H9 (cell line): ENCODE measurements at regions not wholly inside any gene's neighbourhood (a gene's known extent, or its start where the extent isn't known, plus 50 kb on each side); places are given as distances from the start of the nearest gene placed in this dataset.
"Not testable (repeated sequence)": the region's sequence is repeated elsewhere in the genome, so short reads cannot be mapped to it uniquely, and the experiment has no call there.

ENCODE experiments used
- DNase-seq: peaks from one replicate; pipeline ENCODE4 v3.0.0-alpha.2; 2017
- H2AFZ ChIP-seq: one replicate; pipeline ENCODE4 v1.6.1; 2013; ENCODE audit warnings: mild to moderate bottlenecking, low read length, control low read depth, moderate library complexity
- H2AK5ac ChIP-seq: 2 replicates; pipeline ENCODE4 v1.6.1; 2013; ENCODE audit warnings: low read length, control low read depth, mixed read lengths; ENCODE audit not compliant: insufficient read length
- H2BK120ac ChIP-seq: one replicate; pipeline ENCODE4 v1.6.1; 2013; ENCODE audit warnings: low read depth, mild to moderate bottlenecking, low read length, control low read depth, inconsistent platforms; ENCODE audit not compliant: poor library complexity, severe bottlenecking
- H2BK12ac ChIP-seq: 2 replicates; pipeline ENCODE4 v1.6.1; 2013; ENCODE audit warnings: low read length, control low read depth, mixed read lengths, low read depth; ENCODE audit not compliant: insufficient read length
- H2BK15ac ChIP-seq: 2 replicates; pipeline ENCODE4 v1.6.1; 2013; ENCODE audit warnings: low read depth, low read length, control low read depth
- H2BK20ac ChIP-seq: one replicate; pipeline ENCODE4 v1.6.1; 2013; ENCODE audit warnings: low read depth, mild to moderate bottlenecking, low read length, control low read depth, inconsistent platforms; ENCODE audit not compliant: poor library complexity, severe bottlenecking
- H2BK5ac ChIP-seq: 2 replicates; pipeline ENCODE4 v1.6.1; 2013; ENCODE audit warnings: low read length, control low read depth, mixed read lengths; ENCODE audit not compliant: insufficient read length
- H3K14ac ChIP-seq: 2 replicates; pipeline ENCODE4 v1.6.1; 2013; ENCODE audit warnings: low read length, control low read depth; ENCODE audit not compliant: insufficient read depth
- H3K18ac ChIP-seq: 2 replicates; pipeline ENCODE4 v1.6.1; 2013; ENCODE audit warnings: low read depth, mild to moderate bottlenecking, mixed read lengths, low read length, control low read depth; ENCODE audit not compliant: insufficient read length
- H3K23ac ChIP-seq: 2 replicates; pipeline ENCODE4 v1.6.1; 2013; ENCODE audit warnings: low read length, control low read depth, mixed read lengths, low read depth; ENCODE audit not compliant: insufficient read length
- H3K23me2 ChIP-seq: 2 replicates; pipeline ENCODE4 v1.6.1; 2013; ENCODE audit warnings: low read depth, mild to moderate bottlenecking, mixed read lengths, low read length, control low read depth; ENCODE audit not compliant: insufficient read length, poor library complexity, severe bottlenecking
- H3K27ac ChIP-seq: 2 replicates; pipeline ENCODE4 v1.5.1; 2013; ENCODE audit warnings: low read length, control low read depth, mixed read lengths, low read depth; ENCODE audit not compliant: insufficient read length
- H3K27me3 ChIP-seq: 2 replicates; pipeline ENCODE4 v1.6.1; 2013; ENCODE audit warnings: low read length, control low read depth, inconsistent platforms; ENCODE audit not compliant: insufficient read depth
- H3K4ac ChIP-seq: 2 replicates; pipeline ENCODE4 v1.6.1; 2013; ENCODE audit warnings: low read depth, mild to moderate bottlenecking, control low read depth, inconsistent platforms, low read length, moderate library complexity
- H3K4me1 ChIP-seq: 2 replicates; pipeline ENCODE4 v1.6.1; 2013; ENCODE audit warnings: low read length, control low read depth, inconsistent platforms; ENCODE audit not compliant: insufficient read depth
- H3K4me2 ChIP-seq: 2 replicates; pipeline ENCODE4 v1.6.1; 2013; ENCODE audit warnings: low read length, control low read depth, mixed read lengths; ENCODE audit not compliant: insufficient read length, insufficient read depth
- H3K56ac ChIP-seq: 2 replicates; pipeline ENCODE4 v1.6.1; 2013; ENCODE audit warnings: low read depth, mild to moderate bottlenecking, mixed read lengths, low read length, control low read depth; ENCODE audit not compliant: insufficient read length
- H3K79me1 ChIP-seq: 2 replicates; pipeline ENCODE4 v1.6.1; 2013; ENCODE audit warnings: low read depth, mild to moderate bottlenecking, moderate library complexity, low read length, control low read depth, inconsistent platforms; ENCODE audit not compliant: insufficient read depth, poor library complexity, severe bottlenecking
- H3K79me2 ChIP-seq: 2 replicates; pipeline ENCODE4 v1.6.1; 2013; ENCODE audit warnings: low read length, control low read depth, inconsistent platforms; ENCODE audit not compliant: insufficient read depth
- H3K9ac ChIP-seq: 2 replicates; pipeline ENCODE4 v1.6.1; 2013; ENCODE audit warnings: low read length, control low read depth, mixed read lengths; ENCODE audit not compliant: insufficient read length; ENCODE audit errors: extremely low read depth
- H3K9me3 ChIP-seq: one replicate; pipeline ENCODE4 v1.6.1; 2013; ENCODE audit warnings: low read depth, low read length, inconsistent platforms; ENCODE audit not compliant: control insufficient read depth
- H3T11ph ChIP-seq: one replicate; pipeline ENCODE4 v1.6.1; 2013; ENCODE audit warnings: mild to moderate bottlenecking, low read length, control low read depth, inconsistent platforms
- H4K20me1 ChIP-seq: one replicate; pipeline ENCODE4 v1.6.1; 2013; ENCODE audit not compliant: control insufficient read depth, insufficient read length, insufficient read depth
- H4K5ac ChIP-seq: 2 replicates; pipeline ENCODE4 v1.6.1; 2013; ENCODE audit warnings: low read depth, mild to moderate bottlenecking, mixed read lengths, low read length, control low read depth; ENCODE audit not compliant: insufficient read length
- H4K8ac ChIP-seq: replicated peaks from 2 replicates; pipeline ENCODE4 v1.6.1; 2013; ENCODE audit warnings: low read length, control low read depth, mixed read lengths, low read depth; ENCODE audit not compliant: insufficient read length
- H4K91ac ChIP-seq: 2 replicates; pipeline ENCODE4 v1.6.1; 2013; ENCODE audit warnings: low read depth, mild to moderate bottlenecking, moderate library complexity, mixed read lengths, low read length, control low read depth; ENCODE audit not compliant: insufficient read length
- H3K27ac Mint-ChIP-seq, 3 experiments: 2 replicates in 2 of 3; 3 replicates in 1 of 3; pipeline ENCODE4 v1.8.0; 2020 to 2021; ENCODE audit warnings: mixed read lengths in 3 of 3, mild to moderate bottlenecking in 1 of 3, moderate library complexity in 1 of 3
- H3K27me3 Mint-ChIP-seq: 2 replicates; pipeline ENCODE4 v1.8.0; 2021; ENCODE audit warnings: low read depth, mild to moderate bottlenecking, moderate library complexity, mixed read lengths
- H3K36me3 Mint-ChIP-seq, 3 experiments: 2 replicates in 2 of 3; 3 replicates in 1 of 3; pipeline ENCODE4 v1.8.0; 2020 to 2021; ENCODE audit warnings: low read depth in 3 of 3, mixed read lengths in 3 of 3; ENCODE audit not compliant: insufficient read depth in 1 of 3
- H3K4me1 Mint-ChIP-seq, 2 experiments: 2 replicates each; pipeline ENCODE4 v1.8.0; 2020; ENCODE audit warnings: mixed read lengths in 2 of 2
- H3K4me3 Mint-ChIP-seq, 2 experiments: 2 replicates in 1 of 2; 3 replicates in 1 of 2; pipeline ENCODE4 v1.8.0; 2020 to 2021; ENCODE audit warnings: mild to moderate bottlenecking in 2 of 2, mixed read lengths in 2 of 2, moderate library complexity in 1 of 2
- H3K9me3 Mint-ChIP-seq, 2 experiments: 2 replicates in 1 of 2; 3 replicates in 1 of 2; pipeline ENCODE4 v1.8.0; 2020; ENCODE audit warnings: mild to moderate bottlenecking in 2 of 2, mixed read lengths in 2 of 2, moderate library complexity in 1 of 2
- CTCF ChIP-seq: fragments of 200-600 bp; sonication (generic); conservative IDR thresholded peaks from 3 replicates; pipeline ENCODE4 v1.8.0; 2021; ENCODE audit warnings: antibody characterized with exemption, mild to moderate bottlenecking
- WGBS: extraction: QIAGEN DNeasy Blood & Tissue Kit; methylation state at CpG from one replicate; pipeline ENCODE4 v1.1.7; 2013; ENCODE audit warnings: missing lambda C conversion rate, low lambda C conversion rate, mixed read lengths; ENCODE audit not compliant: insufficient read length; ENCODE audit errors: extremely low coverage; 5-methylcytosine and 5-hydroxymethylcytosine counted together

- H3K27ac Mint-ChIP-seq, result no peak overlapping the region
- no peak overlapping the region for H4K91ac ChIP-seq
- no peak overlapping the region for H3K14ac ChIP-seq
- peaks cover 46 to 60% of the 10 kb centered on the region in 2 experiments for H3K9me3 Mint-ChIP-seq
- no peak for TF ChIP-seq CTCF
- no peaks in the 10 kb centered on the region for H3K79me1 ChIP-seq
- H3K4me2 ChIP-seq, result no peak overlapping the region
- H3K4me1 Mint-ChIP-seq, result peaks cover 9 to 13% of the 10 kb centered on the region in 2 experiments
- no peaks in the 10 kb centered on the region for H3K4me1 ChIP-seq
- no peak overlapping the region for H3K56ac ChIP-seq
- WGBS, result no CpG with 5 or more reads among the region's 1 CpG
- no peak overlapping the region for H3K27ac ChIP-seq
- H3K23me2 ChIP-seq, result no peaks in the 10 kb centered on the region
- no peak overlapping the region for H4K8ac ChIP-seq
- no peak overlapping the region for H3K4ac ChIP-seq
- H3K4me3 Mint-ChIP-seq, result no peak overlapping the region
- H3K23ac ChIP-seq, result no peak overlapping the region
- no peak overlapping the region for H2BK5ac ChIP-seq
- no peak overlapping the region for H2AFZ ChIP-seq
- no peaks in the 10 kb centered on the region for H4K20me1 ChIP-seq
- no peak overlapping the region for H2BK20ac ChIP-seq
- no peak overlapping the region for H2AK5ac ChIP-seq
- H3K9ac ChIP-seq, result no peak overlapping the region
- no peak overlapping the region for H3T11ph ChIP-seq
- H2BK15ac ChIP-seq, result no peak overlapping the region
- H2BK120ac ChIP-seq, result no peak overlapping the region
- no peaks in the 10 kb centered on the region for H3K27me3 ChIP-seq
- peaks cover 2% of the 10 kb centered on the region for H3K27me3 Mint-ChIP-seq
- H3K79me2 ChIP-seq, result no peaks in the 10 kb centered on the region
- peaks cover 12 to 37% (median 18%) of the 10 kb centered on the region in 3 experiments for H3K36me3 Mint-ChIP-seq
- no peak overlapping the region for H4K5ac ChIP-seq
- DNase-seq, result no peak
- no peak overlapping the region for H3K18ac ChIP-seq
- H2BK12ac ChIP-seq, result no peak overlapping the region
- H3K9me3 ChIP-seq, result peaks cover 17% of the 10 kb centered on the region
These were observed 438.8 kb upstream of the C16orf82 start for GRCh38 chr16:26627958-26628357.

GRCh38 chr16:26631365-26631764 is 435.4 kb upstream of the C16orf82 start:
- H4K91ac ChIP-seq, H3K79me2 ChIP-seq, H3K4me1 Mint-ChIP-seq, H3K27ac Mint-ChIP-seq, H3K79me1 ChIP-seq, H4K5ac ChIP-seq, H3T11ph ChIP-seq, H3K14ac ChIP-seq, H3K9ac ChIP-seq, H2BK20ac ChIP-seq, H3K4me1 ChIP-seq, H2AK5ac ChIP-seq, H3K18ac ChIP-seq, H3K23me2 ChIP-seq, H2BK120ac ChIP-seq, H3K4ac ChIP-seq, H3K4me3 Mint-ChIP-seq, H2BK12ac ChIP-seq, H3K27me3 ChIP-seq, H2BK15ac ChIP-seq, H3K23ac ChIP-seq, H3K4me2 ChIP-seq, H2BK5ac ChIP-seq, H3K27ac ChIP-seq, H3K56ac ChIP-seq, H4K20me1 ChIP-seq, H2AFZ ChIP-seq, DNase-seq, H4K8ac ChIP-seq, H3K27me3 Mint-ChIP-seq: not testable (repeated sequence)
- peaks cover 50 to 70% of the 10 kb centered on the region in 2 experiments for H3K9me3 Mint-ChIP-seq
- peaks cover 17% of the 10 kb centered on the region for H3K9me3 ChIP-seq
- peaks cover 10 to 41% (median 18%) of the 10 kb centered on the region in 3 experiments for H3K36me3 Mint-ChIP-seq
